ENCODE measurements at regions not wholly inside any gene's neighbourhood (a gene's known extent, or its start where the extent isn't known, plus 50 kb on each side); places are given as distances from the start of the nearest gene placed in this dataset.

- no peaks in the 10 kb centered on the region for H3K27me3 ChIP-seq
- peaks cover 13 to 62% (median 26%) of the 10 kb centered on the region in 3 donors for H3K4me1 ChIP-seq
- 80 to 98% methylated on average over 6 of the region's 7 CpGs for WGBS, 2 donors (ENCODE audit: low coverage in 1 of 2)
- H3K4me3 ChIP-seq = no peak overlapping the region
- H3K27ac ChIP-seq = peak overlapping the region in 3 of 4 donors; percentile 83 to 88 (median 87)
- ATAC-seq = no peak
- no peaks in the 10 kb centered on the region for H3K9me3 ChIP-seq
- no peak for TF ChIP-seq CTCF (IDR thresholded peaks at IDR 0.05)
- no peak for TF ChIP-seq POLR2AphosphoS5 (IDR thresholded peaks at IDR 0.05)
- no peak for TF ChIP-seq POLR2A (IDR thresholded peaks at IDR 0.05)
- TF ChIP-seq EP300 (IDR thresholded peaks at IDR 0.05) = no peak
- H3K36me3 ChIP-seq = no peaks in the 10 kb centered on the region
These were observed 85.3 kb upstream of the MAML3 start for GRCh38 chr4:140239311-140239710.

GRCh38 chr4:140238351-140239056, 84.5 kb upstream of the MAML3 start:
- Histone ChIP-seq H3K27ac (peak overlapping the region; percentile 57 to 88 (median 85)), H3K4me1 (peaks cover 13 to 65% (median 24%) of the 10 kb centered on the region in 3 donors), H3K4me3 (peak overlapping the region in 1 of 2 donors; percentile 34), H3K9me3 (no peaks in the 10 kb centered on the region), H3K36me3 (no peaks in the 10 kb centered on the region), H3K27me3 (no peaks in the 10 kb centered on the region)
- WGBS, 2 donors (ENCODE audit: low coverage in 1 of 2) = 6 to 10% methylated on average over 2 to 5 of the region's 13 CpGs
- TF ChIP-seq POLR2A (IDR thresholded peaks at IDR 0.05) = no peak
- TF ChIP-seq POLR2AphosphoS5 (IDR thresholded peaks at IDR 0.05) = peak; percentile 87
- ATAC-seq = peak; percentile 83

GRCh38 chr4:140237616-140238350, 83.8 kb upstream of the MAML3 start:
- TF ChIP-seq POLR2AphosphoS5 (IDR thresholded peaks at IDR 0.05) (peak; percentile 75), CTCF (IDR thresholded peaks at IDR 0.05) (no peak)
- Histone ChIP-seq H3K9me3 (no peaks in the 10 kb centered on the region), H3K27ac (peak overlapping the region; percentile 57 to 88 (median 85)), H3K4me1 (peaks cover 13 to 58% (median 19%) of the 10 kb centered on the region in 3 donors), H3K27me3 (no peaks in the 10 kb centered on the region), H3K36me3 (no peaks in the 10 kb centered on the region), H3K4me3 (peak overlapping the region; percentile 1 to 34)
- WGBS, 2 donors (ENCODE audit: low coverage in 1 of 2) = 0 to 9% methylated on average over 10 to 12 of the region's 16 CpGs
- peak; percentile 82 for ATAC-seq

GRCh38 chr4:140236654-140237169, 82.7 kb upstream of the MAML3 start:
- H3K9me3 ChIP-seq = no peaks in the 10 kb centered on the region
- no peak for TF ChIP-seq CTCF (IDR thresholded peaks at IDR 0.05)
- no peak for ATAC-seq
- peak overlapping the region; percentile 21 to 87 (median 70) for H3K27ac ChIP-seq
- 46 to 71% methylated on average over 4 to 7 of the region's 9 CpGs for WGBS, 2 donors (ENCODE audit: low coverage in 1 of 2)
- peaks cover 13 to 50% (median 19%) of the 10 kb centered on the region in 3 donors for H3K4me1 ChIP-seq
- no peak overlapping the region for H3K4me3 ChIP-seq
- H3K27me3 ChIP-seq = no peaks in the 10 kb centered on the region
- H3K36me3 ChIP-seq = no peaks in the 10 kb centered on the region

GRCh38 chr4:140234697-140235060, 80.7 kb upstream of the MAML3 start:
- Histone ChIP-seq H3K27me3 (no peaks in the 10 kb centered on the region), H3K36me3 (no peaks in the 10 kb centered on the region), H3K27ac (no peak overlapping the region), H3K4me3 (no peak overlapping the region), H3K9me3 (no peaks in the 10 kb centered on the region), H3K4me1 (peaks cover 13 to 50% (median 19%) of the 10 kb centered on the region in 3 donors)
- 87 to 100% methylated on average over 2 to 3 of the region's 3 CpGs for WGBS, 2 donors (ENCODE audit: low coverage in 1 of 2)
- TF ChIP-seq POLR2A (IDR thresholded peaks at IDR 0.05) (no peak), EP300 (IDR thresholded peaks at IDR 0.05) (no peak), POLR2AphosphoS5 (IDR thresholded peaks at IDR 0.05) (no peak), CTCF (IDR thresholded peaks at IDR 0.05) (no peak)
- no peak for ATAC-seq
